CD8-positive, alpha-beta memory T cell (primary cell): ENCODE measurements at regions not wholly inside any gene's neighbourhood (a gene's known extent, or its start where the extent isn't known, plus 50 kb on each side); places are given as distances from the start of the nearest gene placed in this dataset.

Experiments
- CTCF ChIA-PET: fragments of 350-600 bp; sonication (Branson Sonifier 250); formaldehyde crosslinking; loops from one replicate; lab custom pipeline; 2021; ENCODE audit warnings: antibody characterized with exemption; lab: Charles Lee
- POLR2A ChIA-PET: fragments of 350-600 bp; sonication (Branson Sonifier 250); formaldehyde crosslinking; loops from one replicate; lab custom pipeline; 2021; ENCODE audit warnings: antibody characterized with exemption; lab: Charles Lee
- DNase-seq, 5 donors: peaks; one replicate each; pipeline versions ENCODE4 v3.0.0 to v3.0.0-alpha.2; 2020 to 2022; ENCODE audit warnings: mixed read lengths in 1 of 5
- H3K27ac ChIP-seq: one replicate; pipeline ENCODE4 v1.7.0; 2013; ENCODE audit warnings: low read depth, mild to moderate bottlenecking, low read length, moderate library complexity
- H3K27me3 ChIP-seq: 2 replicates; pipeline ENCODE4 v1.7.0; 2013; ENCODE audit warnings: low read length, mild to moderate bottlenecking; ENCODE audit not compliant: insufficient read depth, poor library complexity, severe bottlenecking
- H3K36me3 ChIP-seq: 2 replicates; pipeline ENCODE4 v1.7.0; 2013; ENCODE audit warnings: mild to moderate bottlenecking, low read length, moderate library complexity; ENCODE audit not compliant: insufficient read depth
- H3K4me1 ChIP-seq: 2 replicates; pipeline ENCODE4 v1.7.0; 2013; ENCODE audit warnings: mild to moderate bottlenecking, low read length, moderate library complexity; ENCODE audit not compliant: insufficient read depth
- H3K4me3 ChIP-seq: 2 replicates; pipeline ENCODE4 v1.7.0; 2013; ENCODE audit warnings: mild to moderate bottlenecking, low read length
- H3K9me3 ChIP-seq: 2 replicates; pipeline ENCODE4 v1.7.0; 2013; ENCODE audit warnings: mild to moderate bottlenecking, low read length
- H3K27ac Mint-ChIP-seq, 8 donors: one replicate each; pipeline ENCODE4 v1.8.0; 2020 to 2021; ENCODE audit warnings: mixed read lengths in 8 of 8, mild to moderate bottlenecking in 6 of 8, inconsistent platforms in 3 of 8, moderate library complexity in 3 of 8
- H3K27me3 Mint-ChIP-seq, 2 donors: one replicate each; pipeline ENCODE4 v1.8.0; 2020 to 2021; ENCODE audit warnings: mixed read lengths in 2 of 2, mild to moderate bottlenecking in 1 of 2, moderate library complexity in 1 of 2
- H3K36me3 Mint-ChIP-seq, 3 donors: one replicate each; pipeline ENCODE4 v1.8.0; 2020 to 2021; ENCODE audit warnings: mixed read lengths in 3 of 3, inconsistent platforms in 1 of 3, mild to moderate bottlenecking in 1 of 3
- H3K4me1 Mint-ChIP-seq, 3 donors: one replicate each; pipeline ENCODE4 v1.8.0; 2020 to 2021; ENCODE audit warnings: mixed read lengths in 3 of 3, inconsistent platforms in 1 of 3, mild to moderate bottlenecking in 1 of 3
- H3K4me3 Mint-ChIP-seq, 7 donors: one replicate each; pipeline ENCODE4 v1.8.0; 2020 to 2021; ENCODE audit warnings: mixed read lengths in 7 of 7, mild to moderate bottlenecking in 6 of 7, moderate library complexity in 4 of 7, inconsistent platforms in 2 of 7
- H3K9me3 Mint-ChIP-seq, 5 donors: one replicate each; pipeline ENCODE4 v1.8.0; 2020 to 2022; ENCODE audit warnings: mixed read lengths in 5 of 5, mild to moderate bottlenecking in 3 of 5, moderate library complexity in 2 of 5, inconsistent platforms in 1 of 5

DNA sequence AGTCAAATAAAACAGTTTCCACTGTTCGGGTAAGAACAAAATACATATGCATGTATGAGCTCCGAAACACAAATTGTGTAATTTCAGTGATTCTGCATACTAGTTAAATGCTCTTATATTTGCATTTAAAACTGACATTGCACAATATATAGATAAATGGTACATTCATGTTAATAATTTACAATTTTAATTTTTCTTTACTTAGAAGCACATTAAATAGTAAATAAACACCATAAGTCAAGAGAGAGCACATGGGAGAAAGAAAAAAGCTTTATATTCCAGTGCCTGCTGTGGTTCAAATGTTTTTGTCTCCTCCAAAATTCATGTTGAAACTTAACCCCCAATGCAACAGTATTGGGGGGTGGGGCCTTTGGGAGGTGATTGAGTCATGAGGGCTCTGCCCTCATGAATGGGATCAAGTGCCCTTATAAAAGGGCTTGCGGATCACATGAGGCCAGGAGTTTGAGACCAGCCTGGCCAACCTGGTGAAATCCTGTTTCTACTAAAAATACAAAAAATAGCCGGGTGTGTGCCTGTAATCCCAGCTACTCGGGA lies 322.9 kb downstream of the BCOR start:
- peak overlapping the region; percentile 36 for H3K4me3 ChIP-seq
- peaks cover 0 to 13% of the 10 kb centered on the region in 2 donors for H3K27me3 Mint-ChIP-seq
- peaks cover 44% of the 10 kb centered on the region for H3K4me1 ChIP-seq
- no peaks in the 10 kb centered on the region for H3K27me3 ChIP-seq
- no peak overlapping the region for H3K27ac ChIP-seq
- no peaks in the 10 kb centered on the region for H3K36me3 ChIP-seq
- H3K9me3 ChIP-seq: no peaks in the 10 kb centered on the region
- H3K4me1 Mint-ChIP-seq: peaks cover 46 to 56% (median 54%) of the 10 kb centered on the region in 3 donors
- no peak for DNase-seq
- ChIA-PET CTCF (interaction anchor here (0.5 to 1.0 kb wide), 2 partner anchors 32 to 44 kb away, joined by 3 read pairs; no protein-coding TSS in a partner anchor), POLR2A (no interaction called here)
- H3K9me3 Mint-ChIP-seq: no peaks in the 10 kb centered on the region
- H3K4me3 Mint-ChIP-seq: peak overlapping the region; percentile 79 to 86 (median 82)
- H3K36me3 Mint-ChIP-seq: no peaks in the 10 kb centered on the region
- peak overlapping the region in 6 of 8 donors; percentile 72 to 94 (median 90) for H3K27ac Mint-ChIP-seq

GRCh38 chrX:39777623-39778025 lies 320.1 kb downstream of the BCOR start:
- peak overlapping the region in 2 of 8 donors; percentile 6 to 65 for H3K27ac Mint-ChIP-seq
- POLR2A ChIA-PET: no interaction called here
- H3K9me3 Mint-ChIP-seq: no peaks in the 10 kb centered on the region
- H3K4me3 Mint-ChIP-seq: no peak overlapping the region
- H3K4me1 Mint-ChIP-seq: peaks cover 26 to 33% (median 30%) of the 10 kb centered on the region in 3 donors
- H3K27me3 Mint-ChIP-seq: peaks cover 0 to 12% of the 10 kb centered on the region in 2 donors
- H3K27ac ChIP-seq: no peak overlapping the region
- H3K4me3 ChIP-seq: no peak overlapping the region
- CTCF ChIA-PET: no interaction called here
- H3K27me3 ChIP-seq: no peaks in the 10 kb centered on the region
- H3K4me1 ChIP-seq: peaks cover 23% of the 10 kb centered on the region
- no peaks in the 10 kb centered on the region for H3K36me3 ChIP-seq
- no peaks in the 10 kb centered on the region for H3K9me3 ChIP-seq
- H3K36me3 Mint-ChIP-seq: no peaks in the 10 kb centered on the region
- DNase-seq: no peak

DNA sequence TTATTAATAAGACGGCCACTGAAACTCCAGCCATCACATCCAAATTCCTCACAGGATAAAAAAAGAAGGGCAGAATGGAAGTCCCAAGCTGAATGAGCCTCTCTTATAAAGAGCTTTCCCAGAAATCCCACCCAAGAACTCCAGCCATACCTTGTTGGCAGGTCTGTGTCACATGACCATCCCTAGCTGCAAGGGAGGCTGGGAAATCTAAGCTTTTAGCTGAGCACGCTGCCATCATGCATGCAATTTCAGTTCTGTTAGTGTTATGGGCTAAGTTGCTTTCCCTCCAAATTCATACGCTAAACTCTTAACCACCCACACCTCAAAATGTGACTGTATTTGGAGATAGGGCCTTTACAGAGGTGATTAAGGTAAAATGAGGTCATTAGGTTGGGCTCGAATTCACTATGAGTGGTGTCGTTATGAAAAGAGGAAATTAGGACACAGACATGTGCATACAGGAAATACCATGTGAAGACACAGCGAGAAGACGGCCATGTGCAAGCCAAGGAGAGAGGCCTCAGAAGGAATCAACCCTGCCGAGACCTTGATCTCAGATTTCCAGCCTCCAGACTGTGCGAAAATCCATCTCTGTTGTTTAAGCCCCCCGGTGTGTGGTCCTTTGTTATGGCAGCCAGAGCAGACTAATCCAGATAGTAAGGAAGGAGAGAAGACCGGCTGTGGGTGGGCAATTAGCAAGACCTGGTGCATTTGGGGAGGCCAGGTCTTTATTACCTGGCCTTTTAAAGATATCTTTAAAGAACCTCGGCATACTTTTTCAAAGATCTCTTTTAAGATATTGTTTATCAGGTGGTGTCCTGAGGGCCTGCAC lies 317.6 kb downstream of the BCOR start:
- Histone ChIP-seq H3K4me3 (no peak overlapping the region), H3K36me3 (no peaks in the 10 kb centered on the region), H3K4me1 (peaks cover 6% of the 10 kb centered on the region), H3K9me3 (no peaks in the 10 kb centered on the region), H3K27me3 (no peaks in the 10 kb centered on the region), H3K27ac (no peak overlapping the region)
- Mint-ChIP-seq H3K27ac (peak overlapping the region in 2 of 8 donors; percentile 22 to 61), H3K9me3 (no peaks in the 10 kb centered on the region), H3K4me1 (peaks cover 10 to 15% (median 10%) of the 10 kb centered on the region in 3 donors), H3K36me3 (no peaks in the 10 kb centered on the region), H3K27me3 (peaks cover 0 to 11% of the 10 kb centered on the region in 2 donors), H3K4me3 (no peak overlapping the region)
- ChIA-PET POLR2A (no interaction called here), CTCF (no interaction called here)
- DNase-seq: no peak

DNA sequence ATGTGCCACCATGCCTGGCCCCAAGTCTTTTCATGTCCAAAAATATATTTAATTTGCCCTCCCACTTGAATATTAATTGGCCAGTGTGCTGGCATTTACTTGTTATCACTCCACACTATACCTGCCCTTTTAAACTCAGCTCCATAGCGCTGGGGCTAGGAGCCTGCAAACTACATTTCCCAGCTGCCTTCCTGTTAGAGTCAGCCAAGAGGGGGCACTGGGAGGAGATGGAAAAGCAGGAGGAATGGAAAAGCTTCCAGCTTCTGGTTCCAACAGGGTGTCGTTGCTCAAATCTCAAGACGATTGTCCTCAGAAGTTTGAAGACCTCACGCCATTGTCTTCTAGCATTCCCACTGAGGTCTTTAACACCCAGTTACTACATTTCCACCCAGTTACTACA lies 315.5 kb downstream of the BCOR start:
- H3K27me3 ChIP-seq: no peaks in the 10 kb centered on the region
- ChIA-PET POLR2A (no interaction called here), CTCF (interaction anchor here (0.7 kb wide), 1 partner anchor 1103 kb away, joined by 3 read pairs; no protein-coding TSS in a partner anchor)
- H3K27ac Mint-ChIP-seq: peak overlapping the region in 1 of 8 donors; percentile 10
- H3K9me3 ChIP-seq: no peaks in the 10 kb centered on the region
- no peak overlapping the region for H3K4me3 Mint-ChIP-seq
- H3K4me1 Mint-ChIP-seq: peaks cover 4 to 6% (median 5%) of the 10 kb centered on the region in 3 donors
- DNase-seq: no peak
- no peak overlapping the region for H3K4me3 ChIP-seq
- H3K36me3 Mint-ChIP-seq: no peaks in the 10 kb centered on the region
- H3K9me3 Mint-ChIP-seq: no peaks in the 10 kb centered on the region
- H3K36me3 ChIP-seq: no peaks in the 10 kb centered on the region
- peaks cover 0 to 11% of the 10 kb centered on the region in 2 donors for H3K27me3 Mint-ChIP-seq
- H3K27ac ChIP-seq: no peak overlapping the region
- no peaks in the 10 kb centered on the region for H3K4me1 ChIP-seq

DNA sequence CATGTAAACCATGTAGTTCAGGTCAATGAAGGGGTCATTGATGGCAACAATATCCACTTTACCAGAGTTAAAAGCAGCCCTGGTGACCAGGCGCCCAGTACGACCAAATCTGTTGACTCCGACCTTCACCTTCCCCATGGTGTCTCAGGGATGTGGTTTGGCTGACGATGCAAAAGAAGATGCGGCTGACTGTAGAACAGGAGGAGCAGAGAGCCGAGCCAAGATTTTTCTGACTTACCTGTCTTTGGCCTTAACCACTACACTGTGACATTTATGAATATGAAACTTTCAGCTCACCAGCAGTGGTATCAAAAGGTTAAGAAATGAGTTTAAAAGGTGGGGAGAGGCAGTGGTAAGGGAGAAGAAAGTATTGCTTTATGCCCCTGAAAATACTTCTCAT lies 309.8 kb downstream of the BCOR start:
- no peaks in the 10 kb centered on the region for H3K36me3 Mint-ChIP-seq
- Histone ChIP-seq H3K36me3 (no peaks in the 10 kb centered on the region), H3K9me3 (no peaks in the 10 kb centered on the region), H3K27ac (no peak overlapping the region), H3K27me3 (no peaks in the 10 kb centered on the region), H3K4me3 (no peak overlapping the region), H3K4me1 (no peaks in the 10 kb centered on the region)
- ChIA-PET CTCF (no interaction called here), POLR2A (no interaction called here)
- no peak overlapping the region for H3K4me3 Mint-ChIP-seq
- peaks cover 0 to 3% of the 10 kb centered on the region in 2 donors for H3K27me3 Mint-ChIP-seq
- H3K27ac Mint-ChIP-seq: no peak overlapping the region
- no peaks in the 10 kb centered on the region for H3K9me3 Mint-ChIP-seq
- no peak for DNase-seq
- no peaks in the 10 kb centered on the region for H3K4me1 Mint-ChIP-seq

GRCh38 chrX:39788521-39788920 lies 309.2 kb downstream of the BCOR start:
- CTCF ChIA-PET: no interaction called here
- Histone ChIP-seq H3K36me3 (no peaks in the 10 kb centered on the region), H3K4me1 (no peaks in the 10 kb centered on the region), H3K27ac (no peak overlapping the region), H3K9me3 (no peaks in the 10 kb centered on the region), H3K27me3 (no peaks in the 10 kb centered on the region), H3K4me3 (no peak overlapping the region)
- POLR2A ChIA-PET: no interaction called here
- no peak for DNase-seq
- no peak overlapping the region for H3K4me3 Mint-ChIP-seq
- H3K27ac Mint-ChIP-seq: no peak overlapping the region
- H3K36me3 Mint-ChIP-seq: no peaks in the 10 kb centered on the region
- H3K27me3 Mint-ChIP-seq: peaks cover 0 to 1% of the 10 kb centered on the region in 2 donors
- H3K9me3 Mint-ChIP-seq: no peaks in the 10 kb centered on the region
- no peaks in the 10 kb centered on the region for H3K4me1 Mint-ChIP-seq

GRCh38 chrX:39791691-39792090 lies 306.1 kb downstream of the BCOR start:
- Mint-ChIP-seq H3K4me1 (no peaks in the 10 kb centered on the region), H3K27me3 (no peaks in the 10 kb centered on the region), H3K9me3 (no peaks in the 10 kb centered on the region), H3K27ac (no peak overlapping the region), H3K4me3 (no peak overlapping the region), H3K36me3 (no peaks in the 10 kb centered on the region)
- Histone ChIP-seq H3K4me3 (no peak overlapping the region), H3K27ac (no peak overlapping the region), H3K9me3 (no peaks in the 10 kb centered on the region), H3K36me3 (no peaks in the 10 kb centered on the region), H3K4me1 (no peaks in the 10 kb centered on the region), H3K27me3 (no peaks in the 10 kb centered on the region)
- DNase-seq: no peak
- ChIA-PET POLR2A (no interaction called here), CTCF (no interaction called here)

DNA sequence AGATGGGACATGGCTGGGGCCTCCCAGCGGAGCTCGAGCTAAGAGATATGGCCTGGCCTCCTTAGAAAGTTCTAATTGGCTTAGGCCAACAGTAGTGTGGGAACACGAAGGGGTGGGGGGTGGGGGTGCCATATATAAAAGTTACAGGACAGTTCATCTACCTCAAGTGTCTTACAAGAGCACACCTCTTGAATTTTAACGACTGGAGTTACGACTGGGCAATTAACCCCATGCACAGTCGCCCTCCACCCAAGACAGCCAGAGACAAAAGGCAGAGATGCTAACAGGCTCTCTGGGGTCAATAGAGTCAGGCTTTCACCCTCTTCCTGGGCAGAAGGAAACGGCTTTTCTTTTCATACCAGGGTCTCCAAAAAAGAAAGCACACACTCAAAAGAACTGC lies 302.2 kb downstream of the BCOR start:
- Mint-ChIP-seq H3K36me3 (no peaks in the 10 kb centered on the region), H3K9me3 (peaks cover 0 to 1% (median 0%) of the 10 kb centered on the region in 5 donors), H3K4me3 (no peak overlapping the region), H3K4me1 (no peaks in the 10 kb centered on the region), H3K27me3 (peaks cover 0 to 1% of the 10 kb centered on the region in 2 donors), H3K27ac (no peak overlapping the region)
- no peak overlapping the region for H3K4me3 ChIP-seq
- H3K27ac ChIP-seq: no peak overlapping the region
- H3K27me3 ChIP-seq: no peaks in the 10 kb centered on the region
- H3K4me1 ChIP-seq: no peaks in the 10 kb centered on the region
- H3K36me3 ChIP-seq: no peaks in the 10 kb centered on the region
- ChIA-PET CTCF (no interaction called here), POLR2A (interaction anchor here (0.6 kb wide), 1 partner anchor 31 kb away, joined by 3 read pairs; no protein-coding TSS in a partner anchor)
- H3K9me3 ChIP-seq: no peaks in the 10 kb centered on the region
- no peak for DNase-seq
